Osteocyte (in vitro differentiated cells): ENCODE measurements at regions not wholly inside any gene's neighbourhood (a gene's known extent, or its start where the extent isn't known, plus 50 kb on each side); places are given as distances from the start of the nearest gene placed in this dataset.

ENCODE experiments used
- DNase-seq: peaks from one replicate; pipeline ENCODE4 v3.0.0; 2021; ENCODE audit warnings: mixed read lengths; ENCODE audit not compliant: unreplicated experiment; ENCODE audit errors: extremely low spot score
- H3K27ac Mint-ChIP-seq: one replicate; pipeline ENCODE4 v1.8.0; 2021; ENCODE audit warnings: mild to moderate bottlenecking, mixed read lengths; ENCODE audit not compliant: unreplicated experiment
- H3K27me3 Mint-ChIP-seq: one replicate; pipeline ENCODE4 v1.8.0; 2021; ENCODE audit warnings: mixed read lengths; ENCODE audit not compliant: unreplicated experiment
- H3K36me3 Mint-ChIP-seq: one replicate; pipeline ENCODE4 v1.8.0; 2021; ENCODE audit warnings: mixed read lengths; ENCODE audit not compliant: unreplicated experiment
- H3K4me1 Mint-ChIP-seq: one replicate; pipeline ENCODE4 v1.8.0; 2021; ENCODE audit warnings: mixed read lengths; ENCODE audit not compliant: unreplicated experiment
- H3K4me3 Mint-ChIP-seq: one replicate; pipeline ENCODE4 v1.8.0; 2021; ENCODE audit warnings: mild to moderate bottlenecking, moderate library complexity, mixed read lengths; ENCODE audit not compliant: unreplicated experiment
- H3K9me3 Mint-ChIP-seq: one replicate; pipeline ENCODE4 v1.8.0; 2021; ENCODE audit warnings: mixed read lengths; ENCODE audit not compliant: unreplicated experiment
- TF ChIP-seq, protein P1 (sequence below): fragments of 200-600 bp; sonication (generic); IDR thresholded peaks from 2 replicates; pipeline ENCODE4 v1.5.0; 2021; ENCODE audit warnings: antibody characterized with exemption, mild to moderate bottlenecking, moderate library complexity

DNA sequence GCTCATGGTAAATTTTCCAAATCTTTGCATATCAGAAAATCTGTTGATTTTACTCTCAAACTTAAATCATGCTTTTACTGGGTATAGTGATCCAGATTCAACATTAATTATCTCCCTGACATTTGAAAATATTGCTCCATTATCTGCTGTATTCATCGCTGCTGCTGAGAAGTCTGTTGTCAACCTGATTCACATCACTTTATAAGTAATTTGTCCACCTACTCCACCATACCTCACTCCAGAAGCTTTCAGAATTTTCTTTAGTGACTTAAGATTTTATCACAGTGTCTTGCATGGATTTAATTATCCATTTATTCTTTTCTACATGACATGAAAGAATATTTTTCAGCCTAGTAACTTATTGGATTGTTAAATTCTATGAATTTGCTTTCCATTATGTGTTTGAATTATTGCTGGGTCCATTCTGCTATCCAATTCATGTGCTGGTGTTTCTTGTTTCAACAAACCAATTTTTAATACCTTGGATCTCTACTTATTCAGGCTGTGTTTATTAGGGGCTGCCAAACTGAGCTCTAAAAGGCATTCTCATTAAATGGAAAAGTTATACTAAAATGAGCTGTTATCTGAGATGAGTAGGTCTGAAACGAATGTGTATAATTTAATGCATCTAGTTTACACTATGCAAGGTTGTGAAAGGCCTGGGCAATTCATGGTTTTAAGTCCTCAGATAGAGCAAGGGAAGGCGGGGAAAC is 519.3 kb upstream of the CDH11 start:
- Mint-ChIP-seq H3K4me1 (no peaks in the 10 kb centered on the region), H3K9me3 (no peaks in the 10 kb centered on the region), H3K36me3 (no peaks in the 10 kb centered on the region), H3K4me3 (no peak overlapping the region), H3K27me3 (no peaks in the 10 kb centered on the region), H3K27ac (no peak overlapping the region)
- DNase-seq, result no peak
- TF ChIP-seq, protein P1, sequence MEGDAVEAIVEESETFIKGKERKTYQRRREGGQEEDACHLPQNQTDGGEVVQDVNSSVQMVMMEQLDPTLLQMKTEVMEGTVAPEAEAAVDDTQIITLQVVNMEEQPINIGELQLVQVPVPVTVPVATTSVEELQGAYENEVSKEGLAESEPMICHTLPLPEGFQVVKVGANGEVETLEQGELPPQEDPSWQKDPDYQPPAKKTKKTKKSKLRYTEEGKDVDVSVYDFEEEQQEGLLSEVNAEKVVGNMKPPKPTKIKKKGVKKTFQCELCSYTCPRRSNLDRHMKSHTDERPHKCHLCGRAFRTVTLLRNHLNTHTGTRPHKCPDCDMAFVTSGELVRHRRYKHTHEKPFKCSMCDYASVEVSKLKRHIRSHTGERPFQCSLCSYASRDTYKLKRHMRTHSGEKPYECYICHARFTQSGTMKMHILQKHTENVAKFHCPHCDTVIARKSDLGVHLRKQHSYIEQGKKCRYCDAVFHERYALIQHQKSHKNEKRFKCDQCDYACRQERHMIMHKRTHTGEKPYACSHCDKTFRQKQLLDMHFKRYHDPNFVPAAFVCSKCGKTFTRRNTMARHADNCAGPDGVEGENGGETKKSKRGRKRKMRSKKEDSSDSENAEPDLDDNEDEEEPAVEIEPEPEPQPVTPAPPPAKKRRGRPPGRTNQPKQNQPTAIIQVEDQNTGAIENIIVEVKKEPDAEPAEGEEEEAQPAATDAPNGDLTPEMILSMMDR, result no peak

DNA sequence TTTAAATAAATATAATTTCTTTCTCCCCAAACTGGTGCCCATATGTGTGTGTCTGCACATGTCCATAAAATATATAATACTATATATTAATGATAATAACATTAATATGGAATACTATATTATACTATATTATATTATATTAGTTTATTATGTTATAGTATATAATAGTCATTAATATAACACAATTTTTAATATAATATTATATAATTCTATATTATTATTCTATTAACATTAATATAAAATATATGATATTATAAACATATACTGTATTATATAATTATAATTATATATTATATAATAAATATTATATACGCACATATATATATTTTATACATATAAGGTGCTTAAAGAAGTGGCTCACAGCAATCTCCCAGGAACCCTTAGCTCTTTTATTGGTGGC is 513.0 kb upstream of the CDH11 start:
- TF ChIP-seq, protein P1, result no peak
- Mint-ChIP-seq H3K4me1 (no peaks in the 10 kb centered on the region), H3K27me3 (peaks cover 5% of the 10 kb centered on the region), H3K9me3 (no peaks in the 10 kb centered on the region), H3K27ac (no peak overlapping the region), H3K4me3 (no peak overlapping the region), H3K36me3 (no peaks in the 10 kb centered on the region)
- DNase-seq, result no peak

- no peaks in the 10 kb centered on the region for H3K4me1 Mint-ChIP-seq
These were observed 512.4 kb upstream of the CDH11 start for GRCh38 chr16:65634291-65634690.

DNA sequence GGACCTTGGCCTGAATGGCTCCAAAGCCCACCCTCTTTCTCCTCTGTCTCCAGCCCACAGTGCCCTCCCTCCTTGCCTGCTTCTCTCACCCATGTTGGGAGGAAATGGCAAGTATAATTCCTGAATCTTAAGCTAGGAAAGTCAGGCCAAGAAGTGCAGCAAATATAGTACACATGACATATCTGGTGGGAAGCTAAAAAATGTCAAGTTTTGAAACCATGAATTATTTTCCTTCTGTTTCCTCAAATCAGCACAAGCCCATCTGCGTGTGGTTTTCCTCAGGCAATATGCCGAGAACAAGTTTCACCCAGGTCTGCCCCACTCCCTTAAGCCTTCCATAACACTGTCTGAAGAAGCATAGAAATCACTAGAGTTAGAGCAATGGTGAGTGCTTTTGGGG is 502.8 kb upstream of the CDH11 start:
- H3K4me3 Mint-ChIP-seq, result no peak overlapping the region
- no peaks in the 10 kb centered on the region for H3K4me1 Mint-ChIP-seq
- DNase-seq, result no peak
- TF ChIP-seq, protein P1, result no peak
- peaks cover 8% of the 10 kb centered on the region for H3K27me3 Mint-ChIP-seq
- no peaks in the 10 kb centered on the region for H3K9me3 Mint-ChIP-seq
- H3K36me3 Mint-ChIP-seq, result no peaks in the 10 kb centered on the region
- no peak overlapping the region for H3K27ac Mint-ChIP-seq

More at GRCh38 chr16:65634291-65634690, 512.4 kb upstream of the CDH11 start:
- H3K27ac Mint-ChIP-seq, result no peak overlapping the region
- TF ChIP-seq, protein P1, result no peak
- H3K4me3 Mint-ChIP-seq, result no peak overlapping the region
- H3K36me3 Mint-ChIP-seq, result no peaks in the 10 kb centered on the region
- H3K9me3 Mint-ChIP-seq, result no peaks in the 10 kb centered on the region
- no peak for DNase-seq
- H3K27me3 Mint-ChIP-seq, result peaks cover 10% of the 10 kb centered on the region

DNA sequence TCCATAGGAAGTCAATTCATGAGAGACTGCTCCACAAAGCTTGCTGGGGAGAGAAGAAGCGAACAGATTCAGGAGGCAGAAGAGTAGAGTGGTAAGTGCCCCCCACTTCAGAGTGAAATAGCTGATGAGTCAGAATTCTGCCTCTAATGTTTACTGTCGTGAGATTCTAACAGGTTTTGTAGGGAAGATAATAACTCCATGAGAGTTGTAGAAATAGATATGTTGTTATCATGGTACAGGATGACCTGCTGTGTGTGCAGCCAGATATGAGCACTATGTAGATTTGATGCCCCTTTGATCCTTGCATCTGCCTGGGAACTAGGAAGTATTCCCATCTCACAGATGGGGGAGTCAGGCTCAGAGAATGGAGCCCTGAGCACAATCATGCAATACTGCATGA is 502.4 kb upstream of the CDH11 start:
- TF ChIP-seq, protein P1, result no peak

More for the DNA sequence above, 502.4 kb upstream of the CDH11 start:
- DNase-seq, result no peak
- no peaks in the 10 kb centered on the region for H3K4me1 Mint-ChIP-seq
- no peaks in the 10 kb centered on the region for H3K36me3 Mint-ChIP-seq
- H3K9me3 Mint-ChIP-seq, result no peaks in the 10 kb centered on the region
- no peak overlapping the region for H3K27ac Mint-ChIP-seq
- no peak overlapping the region for H3K4me3 Mint-ChIP-seq
- peaks cover 4% of the 10 kb centered on the region for H3K27me3 Mint-ChIP-seq
